HEK293 (cell line): ENCODE measurements at regions not wholly inside any gene's neighbourhood (a gene's known extent, or its start where the extent isn't known, plus 50 kb on each side); places are given as distances from the start of the nearest gene placed in this dataset.

ENCODE experiments used
- CTCF ChIA-PET: fragments of 350-600 bp; formaldehyde crosslinking; extraction: SDS; loops from one replicate; lab custom pipeline; 2021; ENCODE audit warnings: antibody characterized with exemption; lab: Yijun Ruan, JAX
- POLR2A ChIA-PET: fragments of 300-600 bp; formaldehyde crosslinking; extraction: SDS; loops from one replicate; lab custom pipeline; 2020; ENCODE audit warnings: antibody characterized with exemption, inconsistent platforms; lab: Yijun Ruan, JAX
- H3K27ac ChIP-seq: fragments of 200-500 bp; sonication (Bioruptor generic); 2 replicates; pipeline ENCODE4 v1.5.1; 2014; ENCODE audit warnings: low read depth, low read length, control low read depth, inconsistent platforms; ENCODE audit errors: extremely low read depth
- H3K36me3 ChIP-seq, 2 experiments: fragments of 200-500 bp in 1 of 2; sonication (Bioruptor generic) in 1 of 2; 1 replicate in 1 of 2; 2 replicates in 1 of 2; pipeline ENCODE4 v1.5.1; 2014 to 2017; ENCODE audit warnings: inconsistent platforms in 2 of 2, low read length in 2 of 2; ENCODE audit not compliant: control insufficient read depth in 2 of 2, insufficient read depth in 1 of 2
- H3K4me1 ChIP-seq: fragments of 200-500 bp; sonication (Bioruptor generic); 2 replicates; pipeline ENCODE4 v1.5.1; 2014; ENCODE audit warnings: mild to moderate bottlenecking, low read length, inconsistent platforms; ENCODE audit not compliant: control insufficient read depth, insufficient read depth
- H3K4me3 ChIP-seq: 2 replicates; pipeline ENCODE4 v1.5.1; 2011; ENCODE audit warnings: low read depth, mild to moderate bottlenecking, control low read depth, low read length, moderate library complexity
- H3K9me3 ChIP-seq: fragments of 200-500 bp; sonication (Bioruptor generic); 2 replicates; pipeline ENCODE4 v1.5.1; 2014; ENCODE audit warnings: low read depth, low read length, inconsistent platforms; ENCODE audit not compliant: control insufficient read depth, insufficient read depth
- EGR2 ChIP-seq: fragments of 450-650 bp; formaldehyde crosslinking; IDR thresholded peaks from 2 replicates; pipeline ENCODE4 v1.5.1; 2016; ENCODE audit warnings: low read depth, missing biosample characterization, missing genetic modification characterization
- GLI4 ChIP-seq: fragments of 450-650 bp; formaldehyde crosslinking; IDR thresholded peaks from 2 replicates; pipeline ENCODE4 v1.5.1; 2016; ENCODE audit warnings: missing biosample characterization, missing genetic modification characterization
- HOXA7 ChIP-seq: sonication (generic); formaldehyde crosslinking; IDR thresholded peaks from 2 replicates; pipeline ENCODE4 v1.8.1; 2022; ENCODE audit warnings: missing genetic modification reagents, borderline replicate concordance
- IKZF3 ChIP-seq: fragments of 450-650 bp; IDR thresholded peaks from 2 replicates; pipeline ENCODE4 v1.5.0; 2018; ENCODE audit warnings: missing biosample characterization, mild to moderate bottlenecking, missing genetic modification characterization, moderate library complexity
- PRDM1 ChIP-seq: fragments of 450-650 bp; formaldehyde crosslinking; IDR thresholded peaks from 2 replicates; pipeline ENCODE4; 2016; ENCODE audit warnings: missing biosample characterization, missing genetic modification characterization
- PRDM2 ChIP-seq: fragments of 450-650 bp; formaldehyde crosslinking; IDR thresholded peaks from 2 replicates; pipeline ENCODE4 v1.5.1; 2016; ENCODE audit warnings: missing biosample characterization, missing genetic modification characterization, borderline replicate concordance
- RBAK ChIP-seq: fragments of 450-650 bp; formaldehyde crosslinking; IDR thresholded peaks from 2 replicates; pipeline ENCODE4 v1.5.1; 2016; ENCODE audit warnings: missing biosample characterization, missing genetic modification characterization
- SCRT2 ChIP-seq: fragments of 450-650 bp; formaldehyde crosslinking; IDR thresholded peaks from 2 replicates; pipeline ENCODE4 v1.5.1; 2016; ENCODE audit warnings: missing biosample characterization, missing genetic modification characterization
- SP7 ChIP-seq: fragments of 450-650 bp; formaldehyde crosslinking; IDR thresholded peaks from 2 replicates; pipeline ENCODE4 v1.5.1; 2016; ENCODE audit warnings: missing biosample characterization, missing genetic modification characterization
- WT1 ChIP-seq: fragments of 450-650 bp; formaldehyde crosslinking; IDR thresholded peaks from 2 replicates; pipeline ENCODE4 v1.5.1; 2016; ENCODE audit warnings: missing biosample characterization, missing genetic modification characterization
- ZBTB21 ChIP-seq: fragments of 450-650 bp; formaldehyde crosslinking; IDR thresholded peaks from 2 replicates; pipeline ENCODE4 v1.5.1; 2017; ENCODE audit warnings: missing biosample characterization, missing genetic modification characterization
- ZFP37 ChIP-seq: fragments of 450-650 bp; formaldehyde crosslinking; IDR thresholded peaks from 2 replicates; pipeline ENCODE4 v1.5.1; 2016; ENCODE audit warnings: missing biosample characterization, missing genetic modification characterization
- ZNF140 ChIP-seq: fragments of 450-650 bp; formaldehyde crosslinking; IDR thresholded peaks from 2 replicates; pipeline ENCODE4 v1.5.1; 2016; ENCODE audit warnings: missing biosample characterization, missing genetic modification characterization
- ZNF157 ChIP-seq: fragments of 450-650 bp; formaldehyde crosslinking; IDR thresholded peaks from 2 replicates; pipeline ENCODE4 v1.5.1; 2016; ENCODE audit warnings: missing biosample characterization, missing genetic modification characterization
- ZNF184 ChIP-seq: fragments of 450-650 bp; IDR thresholded peaks from 2 replicates; pipeline ENCODE4 v1.5.1; 2018; ENCODE audit warnings: missing biosample characterization, mild to moderate bottlenecking, missing genetic modification characterization
- ZNF248 ChIP-seq: fragments of 450-650 bp; formaldehyde crosslinking; IDR thresholded peaks from 2 replicates; pipeline ENCODE4 v1.5.1; 2017; ENCODE audit warnings: missing biosample characterization, missing genetic modification characterization
- ZNF292 ChIP-seq: fragments of 450-650 bp; formaldehyde crosslinking; IDR thresholded peaks from 2 replicates; pipeline ENCODE4 v1.5.1; 2016; ENCODE audit warnings: low read depth, missing biosample characterization, missing genetic modification characterization, borderline replicate concordance
- ZNF302 ChIP-seq: fragments of 450-650 bp; formaldehyde crosslinking; IDR thresholded peaks from 2 replicates; pipeline ENCODE4 v1.5.1; 2016; ENCODE audit warnings: missing biosample characterization, missing genetic modification characterization, low read depth
- ZNF311 ChIP-seq: fragments of 450-650 bp; formaldehyde crosslinking; IDR thresholded peaks from 2 replicates; pipeline ENCODE4 v1.5.1; 2017; ENCODE audit warnings: missing biosample characterization, missing genetic modification characterization, borderline replicate concordance
- ZNF366 ChIP-seq: fragments of 450-650 bp; formaldehyde crosslinking; conservative IDR thresholded peaks from 2 replicates; pipeline ENCODE4 v1.5.1; 2016; ENCODE audit warnings: missing biosample characterization, missing genetic modification characterization
- ZNF404 ChIP-seq: fragments of 450-650 bp; formaldehyde crosslinking; IDR thresholded peaks from 2 replicates; pipeline ENCODE4 v1.5.1; 2017; ENCODE audit warnings: missing biosample characterization, missing genetic modification characterization
- ZNF529 ChIP-seq: fragments of 450-650 bp; formaldehyde crosslinking; IDR thresholded peaks from 2 replicates; pipeline ENCODE4 v1.5.1; 2017; ENCODE audit warnings: missing genetic modification characterization, missing biosample characterization; ENCODE audit not compliant: insufficient replicate concordance
- ZNF571 ChIP-seq: fragments of 450-650 bp; formaldehyde crosslinking; IDR thresholded peaks from 2 replicates; pipeline ENCODE4 v1.5.0; 2017; ENCODE audit warnings: missing biosample characterization, missing genetic modification characterization
- ZNF626 ChIP-seq: fragments of 450-650 bp; sonication (Bioruptor Pico); formaldehyde crosslinking; IDR thresholded peaks from 2 replicates; pipeline ENCODE4 v1.5.1; 2018; ENCODE audit warnings: missing biosample characterization, missing genetic modification characterization, inconsistent platforms
- ZNF629 ChIP-seq: fragments of 450-650 bp; formaldehyde crosslinking; IDR thresholded peaks from 2 replicates; pipeline ENCODE4 v1.5.1; 2017; ENCODE audit warnings: missing biosample characterization, missing genetic modification characterization
- ZNF670 ChIP-seq: fragments of 450-650 bp; formaldehyde crosslinking; IDR thresholded peaks from 2 replicates; pipeline ENCODE4 v1.5.1; 2016; ENCODE audit warnings: missing biosample characterization, missing genetic modification characterization, low read depth
- ZNF768 ChIP-seq: fragments of 450-650 bp; formaldehyde crosslinking; IDR thresholded peaks from 2 replicates; pipeline ENCODE4 v1.5.1; 2018; ENCODE audit warnings: missing biosample characterization, mild to moderate bottlenecking, missing genetic modification characterization
- ZNF785 ChIP-seq: fragments of 450-650 bp; formaldehyde crosslinking; IDR thresholded peaks from 2 replicates; pipeline ENCODE4 v1.5.1; 2016; ENCODE audit warnings: missing biosample characterization, missing genetic modification characterization
- TF ChIP-seq, protein P1 (sequence below): fragments of 450-650 bp; formaldehyde crosslinking; IDR thresholded peaks from 2 replicates; pipeline ENCODE4 v1.5.1; 2016; ENCODE audit warnings: missing biosample characterization, missing genetic modification characterization
- TF ChIP-seq, protein P2 (sequence below): fragments of 450-650 bp; formaldehyde crosslinking; IDR thresholded peaks from 2 replicates; pipeline ENCODE4 v1.5.1; 2017; ENCODE audit warnings: missing biosample characterization, missing genetic modification characterization

GRCh38 chr4:122232633-122233032, 80.5 kb downstream of the BLTP1 start:
- ChIA-PET POLR2A (interaction anchor here (0.6 kb wide), 1 partner anchor 1473 kb away, joined by 7 read pairs; no protein-coding TSS in a partner anchor), CTCF (no interaction called here)
- no peak overlapping the region for H3K4me3 ChIP-seq
- TF ChIP-seq WT1 (tag by site-specific recombination) (no peak), ZNF785 (tag by site-specific recombination) (no peak), PRDM2 (tag by site-specific recombination) (no peak), RBAK (tag by site-specific recombination) (no peak), ZBTB21 (tag by site-specific recombination) (no peak), ZNF529 (tag by site-specific recombination) (no peak), ZFP37 (no peak), ZNF184 (tag by site-specific recombination) (no peak), ZNF302 (tag by site-specific recombination) (no peak), ZNF670 (tag by site-specific recombination) (no peak), ZNF404 (tag by site-specific recombination) (no peak), ZNF626 (no peak), SCRT2 (tag by site-specific recombination) (no peak)
- TF ChIP-seq, protein P1, sequence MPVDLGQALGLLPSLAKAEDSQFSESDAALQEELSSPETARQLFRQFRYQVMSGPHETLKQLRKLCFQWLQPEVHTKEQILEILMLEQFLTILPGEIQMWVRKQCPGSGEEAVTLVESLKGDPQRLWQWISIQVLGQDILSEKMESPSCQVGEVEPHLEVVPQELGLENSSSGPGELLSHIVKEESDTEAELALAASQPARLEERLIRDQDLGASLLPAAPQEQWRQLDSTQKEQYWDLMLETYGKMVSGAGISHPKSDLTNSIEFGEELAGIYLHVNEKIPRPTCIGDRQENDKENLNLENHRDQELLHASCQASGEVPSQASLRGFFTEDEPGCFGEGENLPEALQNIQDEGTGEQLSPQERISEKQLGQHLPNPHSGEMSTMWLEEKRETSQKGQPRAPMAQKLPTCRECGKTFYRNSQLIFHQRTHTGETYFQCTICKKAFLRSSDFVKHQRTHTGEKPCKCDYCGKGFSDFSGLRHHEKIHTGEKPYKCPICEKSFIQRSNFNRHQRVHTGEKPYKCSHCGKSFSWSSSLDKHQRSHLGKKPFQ (tag by site-specific recombination), result no peak
- peaks cover 4 to 16% of the 10 kb centered on the region in 2 experiments; a peak in 2 of 3 replicates for H3K36me3 ChIP-seq
- H3K4me1 ChIP-seq, result no peaks in the 10 kb centered on the region
- no peak overlapping the region for H3K27ac ChIP-seq
- no peaks in the 10 kb centered on the region for H3K9me3 ChIP-seq

DNA sequence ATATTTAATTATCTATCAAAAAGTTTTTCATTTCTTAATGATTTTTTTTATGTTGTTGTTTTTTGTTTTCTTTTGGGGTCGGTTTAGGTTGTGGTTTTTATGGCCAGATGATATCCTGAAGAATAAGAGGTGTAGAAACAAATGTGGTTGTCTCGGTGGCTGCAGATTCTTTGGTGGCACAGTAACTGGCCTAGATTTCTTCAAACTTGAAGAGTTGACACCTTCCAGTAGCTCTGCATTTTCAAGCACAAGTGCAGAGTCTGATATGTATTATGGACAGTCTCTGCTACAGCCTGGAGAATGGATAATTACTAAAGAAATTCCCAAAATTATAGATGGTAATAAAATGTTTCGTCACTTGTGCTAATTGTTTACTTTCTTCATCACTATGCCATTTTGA, 82.6 kb downstream of the BLTP1 start:
- Histone ChIP-seq H3K9me3 (no peaks in the 10 kb centered on the region), H3K4me3 (no peak overlapping the region), H3K36me3 (peaks cover 4 to 32% of the 10 kb centered on the region in 2 experiments; a peak in 2 of 3 replicates), H3K4me1 (no peaks in the 10 kb centered on the region), H3K27ac (no peak overlapping the region)
- POLR2A ChIA-PET, result no interaction called here
- CTCF ChIA-PET, result no interaction called here
- TF ChIP-seq ZNF248 (tag by site-specific recombination), result no peak
- TF ChIP-seq ZFP37, result no peak
- no peak for TF ChIP-seq PRDM1 (tag by site-specific recombination)
- no peak for TF ChIP-seq IKZF3
- no peak for TF ChIP-seq ZNF311
- no peak for TF ChIP-seq ZNF571 (tag by site-specific recombination)
- TF ChIP-seq SP7 (tag by site-specific recombination), result no peak
- TF ChIP-seq ZNF292, result no peak
- no peak for TF ChIP-seq GLI4 (tag by site-specific recombination)
- TF ChIP-seq ZNF157 (tag by site-specific recombination), result no peak
- TF ChIP-seq, protein P2, sequence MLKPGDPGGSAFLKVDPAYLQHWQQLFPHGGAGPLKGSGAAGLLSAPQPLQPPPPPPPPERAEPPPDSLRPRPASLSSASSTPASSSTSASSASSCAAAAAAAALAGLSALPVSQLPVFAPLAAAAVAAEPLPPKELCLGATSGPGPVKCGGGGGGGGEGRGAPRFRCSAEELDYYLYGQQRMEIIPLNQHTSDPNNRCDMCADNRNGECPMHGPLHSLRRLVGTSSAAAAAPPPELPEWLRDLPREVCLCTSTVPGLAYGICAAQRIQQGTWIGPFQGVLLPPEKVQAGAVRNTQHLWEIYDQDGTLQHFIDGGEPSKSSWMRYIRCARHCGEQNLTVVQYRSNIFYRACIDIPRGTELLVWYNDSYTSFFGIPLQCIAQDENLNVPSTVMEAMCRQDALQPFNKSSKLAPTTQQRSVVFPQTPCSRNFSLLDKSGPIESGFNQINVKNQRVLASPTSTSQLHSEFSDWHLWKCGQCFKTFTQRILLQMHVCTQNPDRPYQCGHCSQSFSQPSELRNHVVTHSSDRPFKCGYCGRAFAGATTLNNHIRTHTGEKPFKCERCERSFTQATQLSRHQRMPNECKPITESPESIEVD (tag by site-specific recombination), result no peak
- TF ChIP-seq ZNF629 (tag by site-specific recombination), result no peak
- no peak for TF ChIP-seq HOXA7
- TF ChIP-seq ZNF768 (tag by site-specific recombination), result no peak
- no peak for TF ChIP-seq EGR2 (tag by site-specific recombination)
- TF ChIP-seq ZNF366 (tag by site-specific recombination), result no peak
- no peak for TF ChIP-seq ZNF140 (tag by site-specific recombination)
